Prostate gland (tissue), 2 donors: ENCODE measurements at regions not wholly inside any gene's neighbourhood (a gene's known extent, or its start where the extent isn't known, plus 50 kb on each side); places are given as distances from the start of the nearest gene placed in this dataset.

Experiments used
- CTCF ChIP-seq, 4 experiments: fragments of 200-600 bp in 2 of 4; fragments of 450-650 bp in 2 of 4; sonication (generic) in 2 of 4; IDR thresholded peaks; 1 replicate in 3 of 4; 2 replicates in 1 of 4; pipeline ENCODE4 v1.5.1; 2016 to 2019; ENCODE audit warnings: antibody characterized with exemption in 4 of 4, mild to moderate bottlenecking in 2 of 4, moderate library complexity in 2 of 4
- POLR2A ChIP-seq: fragments of 450-650 bp; IDR thresholded peaks from one replicate; pipeline ENCODE4 v1.6.1; 2016; ENCODE audit warnings: antibody characterized with exemption, mild to moderate bottlenecking

GRCh38 chr22:47586038-47586437, 823.6 kb downstream of the TBC1D22A start:
- TF ChIP-seq POLR2A (no peak), CTCF (IDR thresholded peaks at IDR 0.05) (no peak)
